ENCODE measurements at regions not wholly inside any gene's neighbourhood (a gene's known extent, or its start where the extent isn't known, plus 50 kb on each side); places are given as distances from the start of the nearest gene placed in this dataset.

GRCh38 chr18:72692086-72692485 lies 147.9 kb upstream of the CBLN2 start:
- no peak for DNase-seq (ENCODE audit: low spot score in 2 of 2)
- no peaks in the 10 kb centered on the region for H3K4me1 Mint-ChIP-seq
- H3K36me3 Mint-ChIP-seq = no peaks in the 10 kb centered on the region
- peaks cover 9% of the 10 kb centered on the region for H3K9me3 Mint-ChIP-seq
- no peak overlapping the region for H3K4me3 Mint-ChIP-seq
- no peak for ATAC-seq
- no peak overlapping the region for H3K27ac Mint-ChIP-seq

DNA sequence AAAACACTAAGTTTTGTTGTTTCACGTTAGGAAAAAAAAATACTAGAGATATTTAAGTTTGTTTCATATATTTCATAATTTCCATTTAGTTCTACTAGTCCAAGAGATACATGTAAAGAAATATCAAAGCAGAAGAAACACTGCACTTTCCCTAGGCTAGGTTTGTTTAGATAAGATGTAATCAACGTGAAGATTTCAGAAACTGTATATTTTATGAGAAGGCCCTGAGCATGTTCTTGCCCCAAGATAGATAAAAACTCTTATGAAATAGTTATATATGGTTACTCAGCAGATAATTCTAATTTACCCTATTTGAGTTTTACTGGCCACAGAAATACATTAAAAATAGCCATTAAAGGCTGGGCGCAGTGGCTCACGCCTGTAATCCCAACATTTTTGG lies 143.6 kb upstream of the CBLN2 start:
- no peaks in the 10 kb centered on the region for H3K4me1 Mint-ChIP-seq

GRCh38 chr18:72675394-72675793 lies 131.3 kb upstream of the CBLN2 start:
- DNase-seq (ENCODE audit: low spot score in 2 of 2) = no peak
- Mint-ChIP-seq H3K4me1 (no peaks in the 10 kb centered on the region), H3K36me3 (no peaks in the 10 kb centered on the region), H3K4me3 (no peak overlapping the region), H3K9me3 (peaks cover 16% of the 10 kb centered on the region), H3K27ac (no peak overlapping the region)
- no peak for ATAC-seq

More for the DNA sequence above, 143.6 kb upstream of the CBLN2 start:
- ATAC-seq (no peak), DNase-seq (ENCODE audit: low spot score in 2 of 2) (no peak)
- Mint-ChIP-seq H3K4me3 (no peak overlapping the region), H3K27ac (no peak overlapping the region), H3K9me3 (peaks cover 5% of the 10 kb centered on the region), H3K36me3 (no peaks in the 10 kb centered on the region)

GRCh38 chr18:72674710-72675109 lies 130.6 kb upstream of the CBLN2 start:
- ATAC-seq (no peak), DNase-seq (ENCODE audit: low spot score in 2 of 2) (no peak)
- Mint-ChIP-seq H3K27ac (no peak overlapping the region), H3K9me3 (peaks cover 11% of the 10 kb centered on the region), H3K36me3 (no peaks in the 10 kb centered on the region), H3K4me3 (no peak overlapping the region), H3K4me1 (no peaks in the 10 kb centered on the region)

- DNase-seq (ENCODE audit: low spot score in 2 of 2) = no peak
- no peaks in the 10 kb centered on the region for H3K36me3 Mint-ChIP-seq
- no peaks in the 10 kb centered on the region for H3K4me1 Mint-ChIP-seq
- no peak overlapping the region for H3K27ac Mint-ChIP-seq
- no peak overlapping the region for H3K4me3 Mint-ChIP-seq
- no peak for ATAC-seq
- H3K9me3 Mint-ChIP-seq = peaks cover 11% of the 10 kb centered on the region
Measured at GRCh38 chr18:72673242-72673641, 129.1 kb upstream of the CBLN2 start.

DNA sequence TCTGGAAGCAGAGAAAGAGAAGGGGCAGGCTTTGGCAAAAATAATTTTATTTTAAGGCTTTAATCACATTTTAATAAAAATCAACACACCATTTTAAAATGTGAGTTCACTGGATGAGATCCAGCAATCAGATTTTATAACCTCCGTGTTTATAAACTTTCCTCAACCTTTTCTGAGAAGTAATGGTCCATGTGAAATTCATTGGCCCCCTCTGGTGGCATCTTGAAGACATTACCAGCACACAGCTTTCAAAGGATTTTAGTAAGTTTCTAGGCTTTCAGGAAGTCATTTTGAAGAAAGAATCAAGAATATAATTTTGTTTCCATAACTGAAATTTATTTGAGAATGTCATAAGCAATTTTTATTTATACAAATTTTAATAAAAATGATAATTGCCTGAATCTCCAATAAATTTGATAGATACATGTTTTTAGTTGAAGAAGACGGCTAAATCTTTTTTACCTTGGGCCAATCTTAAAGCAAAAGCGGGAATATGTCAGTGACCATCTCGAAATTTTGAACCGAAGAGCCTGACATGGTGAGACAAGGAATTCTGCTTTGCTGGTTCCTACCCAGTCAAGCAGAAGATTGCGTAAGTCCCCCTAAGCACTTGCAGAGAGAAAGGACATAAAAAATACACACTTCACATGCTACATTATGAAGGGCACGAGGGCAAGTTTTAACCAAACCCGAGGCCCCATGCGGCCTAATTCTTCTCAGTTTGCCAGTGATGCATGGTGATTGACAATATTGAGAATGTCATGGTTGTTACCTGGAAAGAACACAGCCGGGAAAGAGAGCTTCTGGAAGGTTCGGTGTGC lies 128.4 kb upstream of the CBLN2 start:
- DNase-seq (ENCODE audit: low spot score in 2 of 2) (no peak), ATAC-seq (no peak)
- H3K27ac Mint-ChIP-seq = no peak overlapping the region
- H3K4me3 Mint-ChIP-seq = no peak overlapping the region
- peaks cover 8% of the 10 kb centered on the region for H3K9me3 Mint-ChIP-seq
- H3K36me3 Mint-ChIP-seq = no peaks in the 10 kb centered on the region
- no peaks in the 10 kb centered on the region for H3K4me1 Mint-ChIP-seq

GRCh38 chr18:72667932-72668331 lies 123.8 kb upstream of the CBLN2 start:
- H3K4me3 Mint-ChIP-seq = no peak overlapping the region
- no peak overlapping the region for H3K27ac Mint-ChIP-seq
- H3K4me1 Mint-ChIP-seq = no peaks in the 10 kb centered on the region
- peak; percentile 13 for ATAC-seq
- no peaks in the 10 kb centered on the region for H3K36me3 Mint-ChIP-seq
- no peak for DNase-seq (ENCODE audit: low spot score in 2 of 2)
- peaks cover 21% of the 10 kb centered on the region for H3K9me3 Mint-ChIP-seq

DNA sequence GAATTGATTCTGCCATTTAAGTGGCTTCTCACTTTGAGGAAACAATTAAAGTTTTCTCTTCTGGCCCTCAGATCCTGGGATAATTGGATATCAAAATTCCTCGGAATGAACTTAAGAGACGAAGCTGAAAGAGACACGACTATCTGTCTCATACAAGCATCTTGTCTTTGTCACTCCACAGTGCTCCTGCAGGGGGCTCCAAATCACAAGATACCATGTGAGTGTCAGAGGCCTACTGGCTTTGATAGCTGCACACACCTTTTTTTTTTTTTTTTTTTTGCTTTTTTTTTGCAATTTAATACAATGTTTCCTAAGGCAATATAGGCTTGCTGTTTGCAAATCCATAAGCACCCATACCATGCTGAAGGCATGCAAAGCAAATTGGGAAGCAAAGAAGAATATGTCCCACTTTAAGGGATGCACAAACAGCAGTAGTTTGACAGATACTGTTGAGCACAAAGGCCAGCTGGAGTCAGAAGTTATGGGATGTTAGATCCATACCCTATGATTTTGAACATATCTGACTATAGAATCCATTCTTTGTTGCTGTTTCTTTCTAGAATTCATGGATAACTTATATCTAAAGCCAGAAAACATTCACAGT lies 109.0 kb upstream of the CBLN2 start:
- no peaks in the 10 kb centered on the region for H3K4me1 Mint-ChIP-seq
- H3K36me3 Mint-ChIP-seq = no peaks in the 10 kb centered on the region
- no peak for DNase-seq (ENCODE audit: low spot score in 2 of 2)
- ATAC-seq = no peak
- H3K27ac Mint-ChIP-seq = no peak overlapping the region
- H3K4me3 Mint-ChIP-seq = no peak overlapping the region
- H3K9me3 Mint-ChIP-seq = peaks cover 19% of the 10 kb centered on the region

DNA sequence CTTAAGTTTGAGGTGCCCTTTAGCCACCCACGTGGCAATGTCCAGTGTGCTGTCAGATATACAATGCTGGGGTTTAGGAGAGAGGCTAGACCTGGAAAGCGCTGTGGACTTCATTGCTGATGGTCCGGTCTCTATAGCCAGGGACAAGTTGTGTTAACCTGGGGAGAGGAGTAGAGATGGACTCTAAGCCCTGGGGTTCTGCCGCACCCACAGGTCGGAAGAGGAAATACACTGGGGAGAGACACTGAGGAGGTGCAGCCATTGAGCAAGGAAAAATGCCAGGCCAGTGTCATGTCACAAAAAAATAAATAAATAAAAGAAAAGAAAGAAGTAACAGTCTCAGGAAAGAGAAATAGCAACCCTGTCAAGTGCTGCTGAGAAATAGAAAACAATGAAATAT lies 106.9 kb upstream of the CBLN2 start:
- Mint-ChIP-seq H3K36me3 (no peaks in the 10 kb centered on the region), H3K9me3 (peaks cover 10% of the 10 kb centered on the region), H3K4me1 (no peaks in the 10 kb centered on the region), H3K4me3 (no peak overlapping the region), H3K27ac (no peak overlapping the region)
- ATAC-seq (no peak), DNase-seq (ENCODE audit: low spot score in 2 of 2) (no peak)

DNA sequence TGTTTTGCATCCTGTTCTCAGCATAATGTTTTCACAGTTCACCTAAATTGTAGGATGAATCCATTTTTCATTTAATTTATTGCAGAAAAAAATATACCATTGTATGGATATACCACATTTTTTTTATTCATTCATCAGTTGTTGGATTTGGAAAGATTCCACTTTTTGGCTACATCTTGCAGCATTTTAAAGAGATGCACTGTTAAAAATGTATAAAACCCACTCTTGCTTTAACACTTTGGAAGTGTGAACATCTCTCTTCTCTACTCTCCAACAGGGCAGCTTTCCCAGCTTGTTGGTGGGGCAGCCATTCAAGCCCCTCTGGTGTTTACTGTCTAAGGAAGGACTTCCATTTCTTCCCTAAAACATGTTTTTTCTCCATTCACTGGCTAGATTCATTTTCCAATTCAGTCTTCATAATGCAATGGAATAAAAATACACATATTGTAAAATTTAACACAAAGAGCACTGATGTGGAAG lies 104.4 kb upstream of the CBLN2 start:
- Mint-ChIP-seq H3K4me1 (no peaks in the 10 kb centered on the region), H3K4me3 (no peak overlapping the region), H3K36me3 (no peaks in the 10 kb centered on the region), H3K9me3 (peaks cover 9% of the 10 kb centered on the region), H3K27ac (no peak overlapping the region)
- DNase-seq (ENCODE audit: low spot score in 2 of 2) = no peak
- ATAC-seq = no peak

- DNase-seq (ENCODE audit: low spot score in 2 of 2) (no peak), ATAC-seq (no peak)
- Mint-ChIP-seq H3K4me3 (no peak overlapping the region), H3K27ac (no peak overlapping the region), H3K4me1 (no peaks in the 10 kb centered on the region), H3K9me3 (peaks cover 9% of the 10 kb centered on the region), H3K36me3 (no peaks in the 10 kb centered on the region)
Measured at GRCh38 chr18:72648079-72648478, 103.9 kb upstream of the CBLN2 start.

GRCh38 chr18:72640557-72640956 lies 96.4 kb upstream of the CBLN2 start:
- ATAC-seq (no peak), DNase-seq (ENCODE audit: low spot score in 2 of 2) (no peak)
- Mint-ChIP-seq H3K36me3 (no peaks in the 10 kb centered on the region), H3K27ac (no peak overlapping the region), H3K4me1 (no peaks in the 10 kb centered on the region), H3K4me3 (no peak overlapping the region), H3K9me3 (peaks cover 18% of the 10 kb centered on the region)

DNA sequence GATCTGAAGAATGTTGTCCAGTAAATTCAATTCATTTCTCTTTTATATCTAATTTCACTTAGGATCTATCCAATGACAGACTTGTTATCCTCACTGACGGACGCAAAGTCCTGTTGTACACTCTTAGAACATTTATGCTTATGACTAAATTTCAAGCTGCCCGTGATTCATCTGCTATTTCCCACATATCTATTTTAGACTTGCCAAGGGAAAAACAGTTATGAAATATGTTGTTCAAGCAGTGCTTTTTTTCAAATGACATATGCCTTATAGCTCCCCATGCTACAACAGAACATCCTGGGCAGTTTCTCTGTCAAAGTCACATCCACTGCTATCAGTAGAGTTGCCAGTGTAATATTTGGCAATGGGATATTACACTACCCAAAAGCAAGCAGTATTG lies 94.2 kb upstream of the CBLN2 start:
- H3K36me3 Mint-ChIP-seq = no peaks in the 10 kb centered on the region
- no peaks in the 10 kb centered on the region for H3K4me1 Mint-ChIP-seq
- H3K4me3 Mint-ChIP-seq = no peak overlapping the region
- H3K27ac Mint-ChIP-seq = no peak overlapping the region
- H3K9me3 Mint-ChIP-seq = peaks cover 11% of the 10 kb centered on the region
- ATAC-seq (no peak), DNase-seq (ENCODE audit: low spot score in 2 of 2) (no peak)

DNA sequence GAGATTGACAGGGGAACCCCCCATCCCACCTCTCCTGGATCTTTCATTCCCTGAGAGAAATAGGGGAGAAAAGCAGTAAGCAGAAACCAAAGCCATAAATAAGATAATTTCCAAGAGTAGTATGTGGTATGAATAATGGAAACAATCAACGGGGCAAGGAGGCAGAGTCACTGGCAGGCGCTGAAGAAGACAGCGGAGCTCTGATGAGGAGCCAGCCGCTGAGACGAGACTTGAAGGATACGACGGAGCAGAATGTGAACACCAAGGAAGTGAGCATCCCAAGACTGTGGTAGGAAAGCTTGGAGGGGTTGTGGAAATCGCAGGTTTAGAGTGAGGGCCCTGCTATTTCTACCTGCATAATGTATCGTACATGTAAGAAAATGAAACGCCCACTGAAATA lies 93.6 kb upstream of the CBLN2 start:
- ATAC-seq = no peak
- Mint-ChIP-seq H3K9me3 (peaks cover 11% of the 10 kb centered on the region), H3K4me3 (no peak overlapping the region), H3K36me3 (no peaks in the 10 kb centered on the region), H3K27ac (no peak overlapping the region), H3K4me1 (no peaks in the 10 kb centered on the region)
- DNase-seq (ENCODE audit: low spot score in 2 of 2) = no peak

- Mint-ChIP-seq H3K36me3 (no peaks in the 10 kb centered on the region), H3K4me3 (no peak overlapping the region), H3K4me1 (no peaks in the 10 kb centered on the region), H3K9me3 (peaks cover 14% of the 10 kb centered on the region), H3K27ac (no peak overlapping the region)
- DNase-seq (ENCODE audit: low spot score in 2 of 2) = no peak
- ATAC-seq = no peak
Measured at GRCh38 chr18:72637299-72637698, 93.2 kb upstream of the CBLN2 start.

DNA sequence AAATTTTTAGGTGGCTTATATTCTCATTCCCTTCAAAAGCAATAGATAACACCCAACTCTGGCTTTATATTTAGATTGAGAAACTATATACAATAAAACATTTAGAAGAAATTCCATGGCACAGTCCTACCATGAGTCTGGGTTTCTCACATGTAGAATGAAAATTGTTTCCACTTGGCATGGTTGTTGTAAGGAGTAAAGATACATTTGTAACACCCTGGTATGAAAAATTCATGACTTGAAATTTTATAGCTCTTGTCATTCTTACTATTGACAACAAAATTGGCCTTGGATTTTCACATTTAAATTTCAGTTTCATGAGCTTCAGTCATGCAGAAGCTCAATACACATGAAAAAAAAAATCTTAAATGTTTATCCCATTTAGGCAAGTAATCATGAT lies 92.5 kb upstream of the CBLN2 start:
- DNase-seq (ENCODE audit: low spot score in 2 of 2) = no peak
- ATAC-seq = no peak
- Mint-ChIP-seq H3K9me3 (peaks cover 12% of the 10 kb centered on the region), H3K36me3 (no peaks in the 10 kb centered on the region), H3K27ac (no peak overlapping the region), H3K4me1 (no peaks in the 10 kb centered on the region), H3K4me3 (no peak overlapping the region)

All from stimulated activated effector memory CD8-positive, alpha-beta T cell treated with anti-CD3 and anti-CD28 coated beads, Interleukin-12 subunit alpha, Interleukin-12 subunit beta, amount 100 ng/mL, for 72 hours (primary cell).